ENCODE measurements at regions not wholly inside any gene's neighbourhood (a gene's known extent, or its start where the extent isn't known, plus 50 kb on each side); places are given as distances from the start of the nearest gene placed in this dataset.

DNA sequence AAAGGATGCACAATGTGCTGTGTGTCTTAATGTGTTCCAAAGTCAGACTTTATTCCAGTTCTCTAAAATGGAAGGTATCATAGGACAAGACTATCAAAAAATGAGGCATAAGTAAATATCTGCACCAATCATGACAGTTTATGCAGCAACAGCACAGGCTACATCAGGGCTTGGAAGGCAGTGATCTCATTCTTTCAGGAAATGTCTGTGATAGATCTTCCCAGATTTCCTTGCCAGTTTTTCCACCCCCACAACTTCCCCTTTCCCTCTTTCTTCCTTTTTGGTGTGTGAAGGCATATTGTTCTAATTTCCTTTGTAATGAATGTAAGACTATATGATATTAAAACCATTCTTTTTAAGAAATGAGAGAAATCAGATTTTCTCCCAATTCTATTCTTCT lies 326.7 kb downstream of the ATP23 start:
- 0 out of 2 replicates have a peak, but pooled peaks cover 3% of the 10 kb centered on the region for H3K4me1 ChIP-seq (ENCODE audit: insufficient read depth, low read length)
- H3K9me3 ChIP-seq (ENCODE audit: low read length), result no peaks in the 10 kb centered on the region
- ATAC-seq, result no peak
- H3K36me3 ChIP-seq (ENCODE audit: low read depth, low read length), result no peaks in the 10 kb centered on the region
- ChIA-PET CTCF (no interaction called here), POLR2A (ENCODE audit: unreplicated experiment) (no interaction called here)
- H3K27me3 ChIP-seq (ENCODE audit: low read length), result no peaks in the 10 kb centered on the region
- no peaks in the 10 kb centered on the region for H3K79me2 ChIP-seq (ENCODE audit: low read length)
- H2AFZ ChIP-seq (ENCODE audit: low read length), result no peak overlapping the region
- no peaks in the 10 kb centered on the region for H3F3A ChIP-seq (ENCODE audit: low read length, unreplicated experiment)
- no peak overlapping the region for H3K9ac ChIP-seq (ENCODE audit: low read length)
- no peak overlapping the region for H3K4me3 ChIP-seq (ENCODE audit: low read length)
- no peak overlapping the region for H3K4me2 ChIP-seq (ENCODE audit: low read length)
- H3K27ac ChIP-seq (ENCODE audit: low read length), result no peak overlapping the region
- no TSS peak for BruUV-seq (replicated peaks)
- no peaks in the 10 kb centered on the region for H3K9me2 ChIP-seq (replicated peaks; ENCODE audit: low read length)
- TF ChIP-seq, protein P1, sequence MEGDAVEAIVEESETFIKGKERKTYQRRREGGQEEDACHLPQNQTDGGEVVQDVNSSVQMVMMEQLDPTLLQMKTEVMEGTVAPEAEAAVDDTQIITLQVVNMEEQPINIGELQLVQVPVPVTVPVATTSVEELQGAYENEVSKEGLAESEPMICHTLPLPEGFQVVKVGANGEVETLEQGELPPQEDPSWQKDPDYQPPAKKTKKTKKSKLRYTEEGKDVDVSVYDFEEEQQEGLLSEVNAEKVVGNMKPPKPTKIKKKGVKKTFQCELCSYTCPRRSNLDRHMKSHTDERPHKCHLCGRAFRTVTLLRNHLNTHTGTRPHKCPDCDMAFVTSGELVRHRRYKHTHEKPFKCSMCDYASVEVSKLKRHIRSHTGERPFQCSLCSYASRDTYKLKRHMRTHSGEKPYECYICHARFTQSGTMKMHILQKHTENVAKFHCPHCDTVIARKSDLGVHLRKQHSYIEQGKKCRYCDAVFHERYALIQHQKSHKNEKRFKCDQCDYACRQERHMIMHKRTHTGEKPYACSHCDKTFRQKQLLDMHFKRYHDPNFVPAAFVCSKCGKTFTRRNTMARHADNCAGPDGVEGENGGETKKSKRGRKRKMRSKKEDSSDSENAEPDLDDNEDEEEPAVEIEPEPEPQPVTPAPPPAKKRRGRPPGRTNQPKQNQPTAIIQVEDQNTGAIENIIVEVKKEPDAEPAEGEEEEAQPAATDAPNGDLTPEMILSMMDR (conservative IDR thresholded peaks at IDR 0.05; ENCODE audit: low read depth, low read length), result no peak
- no peak for TF ChIP-seq EZH2 (IDR thresholded peaks at IDR 0.05; ENCODE audit: low read length, unreplicated experiment)
- DNase-seq, result no peak
- intact Hi-C loops (cut with micrococcal nuclease), result no loop called here
- no peaks in the 10 kb centered on the region for H4K20me1 ChIP-seq (ENCODE audit: low read length)

DNA sequence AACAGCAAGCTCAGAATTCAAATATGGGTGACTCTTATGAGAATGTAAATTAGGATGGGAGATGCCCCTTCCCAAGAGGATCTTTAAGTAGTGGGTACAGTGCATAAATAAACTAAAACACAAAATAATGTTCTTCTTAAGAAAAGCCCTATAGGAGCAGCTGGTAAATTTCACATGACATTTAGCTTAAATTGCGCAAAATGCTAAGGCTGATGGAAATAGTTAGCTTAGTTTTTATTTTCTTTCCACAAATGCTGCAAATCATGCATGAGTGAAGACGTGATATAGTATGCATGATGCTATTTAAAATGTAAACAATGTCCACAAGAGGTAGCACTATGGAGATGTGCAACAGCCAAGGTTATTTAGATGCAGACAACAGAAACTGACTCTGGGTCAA lies 328.1 kb downstream of the ATP23 start:
- POLR2A ChIA-PET (ENCODE audit: unreplicated experiment), result no interaction called here
- no peak for ATAC-seq

DNA sequence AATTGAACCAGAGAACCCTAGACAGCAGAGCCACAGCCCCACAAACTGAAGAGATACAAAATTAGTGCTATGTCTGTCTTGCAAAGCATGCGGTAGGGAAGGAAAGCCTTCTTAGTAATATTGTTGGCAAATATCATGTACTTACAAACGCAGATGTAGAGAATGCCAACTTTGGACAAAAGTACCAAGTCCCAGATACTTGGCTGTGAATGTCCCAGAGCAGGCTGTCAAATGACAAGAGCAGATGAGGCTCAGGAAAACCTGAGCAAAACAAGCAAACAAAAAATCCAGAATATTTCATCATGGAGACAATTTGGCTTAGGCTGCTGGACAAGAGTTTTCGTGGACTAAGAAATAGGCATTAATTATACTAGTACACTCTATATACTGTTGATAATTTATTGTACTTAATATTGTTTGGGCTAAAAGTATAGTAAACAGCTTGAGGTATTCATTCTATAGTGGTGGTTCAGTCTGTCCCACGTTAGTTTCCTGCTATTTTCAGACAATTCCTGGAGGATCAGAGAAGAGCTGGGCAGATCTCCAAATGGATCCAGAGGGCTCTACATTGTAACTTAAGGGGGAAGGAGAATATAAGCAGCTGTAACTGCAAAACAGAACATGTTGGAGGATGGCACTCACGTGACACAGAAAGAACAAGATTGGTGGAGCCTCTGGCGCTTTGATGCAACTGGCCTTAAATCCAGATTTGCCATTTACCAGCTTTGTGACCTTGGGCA lies 329.8 kb downstream of the ATP23 start:
- ChIA-PET CTCF (no interaction called here), POLR2A (ENCODE audit: unreplicated experiment) (no interaction called here)
- no peak overlapping the region for H3K4me3 ChIP-seq (ENCODE audit: low read length)
- H3K4me1 ChIP-seq (ENCODE audit: insufficient read depth, low read length), result 0 out of 2 replicates have a peak, but pooled peaks cover 3% of the 10 kb centered on the region
- no peaks in the 10 kb centered on the region for H3K36me3 ChIP-seq (ENCODE audit: low read depth, low read length)
- no peak overlapping the region for H2AFZ ChIP-seq (ENCODE audit: low read length)
- no peaks in the 10 kb centered on the region for H3K9me2 ChIP-seq (replicated peaks; ENCODE audit: low read length)
- H3K4me2 ChIP-seq (ENCODE audit: low read length), result no peak overlapping the region
- intact Hi-C loops (cut with micrococcal nuclease), result no loop called here
- BruUV-seq (replicated peaks), result no TSS peak
- H3K9me3 ChIP-seq (ENCODE audit: low read length), result 0 out of 2 replicates have a peak, but pooled peaks cover 4% of the 10 kb centered on the region
- H3K9ac ChIP-seq (ENCODE audit: low read length), result no peak overlapping the region
- TF ChIP-seq EZH2phosphoT487 (IDR thresholded peaks at IDR 0.05; ENCODE audit: borderline replicate concordance, low read length) (no peak), EZH2 (IDR thresholded peaks at IDR 0.05; ENCODE audit: low read length, unreplicated experiment) (no peak)
- TF ChIP-seq, protein P1 (conservative IDR thresholded peaks at IDR 0.05; ENCODE audit: low read depth, low read length), result no peak
- H3K27me3 ChIP-seq (ENCODE audit: low read length), result no peaks in the 10 kb centered on the region
- no peak for ATAC-seq
- no peaks in the 10 kb centered on the region for H3F3A ChIP-seq (ENCODE audit: low read length, unreplicated experiment)
- H3K79me2 ChIP-seq (ENCODE audit: low read length), result no peaks in the 10 kb centered on the region
- H4K20me1 ChIP-seq (ENCODE audit: low read length), result no peaks in the 10 kb centered on the region
- DNase-seq, result no peak
- H3K27ac ChIP-seq (ENCODE audit: low read length), result no peak overlapping the region

More for the DNA sequence above, 328.1 kb downstream of the ATP23 start:
- no peaks in the 10 kb centered on the region for H3K79me2 ChIP-seq (ENCODE audit: low read length)
- no peaks in the 10 kb centered on the region for H3K36me3 ChIP-seq (ENCODE audit: low read depth, low read length)
- intact Hi-C loops (cut with micrococcal nuclease), result no loop called here
- H3K9ac ChIP-seq (ENCODE audit: low read length), result no peak overlapping the region
- H3F3A ChIP-seq (ENCODE audit: low read length, unreplicated experiment), result no peaks in the 10 kb centered on the region
- H3K27me3 ChIP-seq (ENCODE audit: low read length), result no peaks in the 10 kb centered on the region
- H3K4me2 ChIP-seq (ENCODE audit: low read length), result no peak overlapping the region
- H4K20me1 ChIP-seq (ENCODE audit: low read length), result no peaks in the 10 kb centered on the region
- no peak overlapping the region for H3K4me3 ChIP-seq (ENCODE audit: low read length)
- H3K9me2 ChIP-seq (replicated peaks; ENCODE audit: low read length), result no peaks in the 10 kb centered on the region
- DNase-seq, result no peak
- TF ChIP-seq EZH2 (IDR thresholded peaks at IDR 0.05; ENCODE audit: low read length, unreplicated experiment) (no peak), EZH2phosphoT487 (IDR thresholded peaks at IDR 0.05; ENCODE audit: borderline replicate concordance, low read length) (no peak)
- TF ChIP-seq, protein P1 (conservative IDR thresholded peaks at IDR 0.05; ENCODE audit: low read depth, low read length), result no peak
- CTCF ChIA-PET, result no interaction called here
- H2AFZ ChIP-seq (ENCODE audit: low read length), result no peak overlapping the region
- BruUV-seq (replicated peaks), result no TSS peak
- H3K4me1 ChIP-seq (ENCODE audit: insufficient read depth, low read length), result 0 out of 2 replicates have a peak, but pooled peaks cover 3% of the 10 kb centered on the region
- no peaks in the 10 kb centered on the region for H3K9me3 ChIP-seq (ENCODE audit: low read length)
- H3K27ac ChIP-seq (ENCODE audit: low read length), result no peak overlapping the region
